ENCODE measurements at regions not wholly inside any gene's neighbourhood (a gene's known extent, or its start where the extent isn't known, plus 50 kb on each side); places are given as distances from the start of the nearest gene placed in this dataset.

- TF ChIP-seq, protein P1, sequence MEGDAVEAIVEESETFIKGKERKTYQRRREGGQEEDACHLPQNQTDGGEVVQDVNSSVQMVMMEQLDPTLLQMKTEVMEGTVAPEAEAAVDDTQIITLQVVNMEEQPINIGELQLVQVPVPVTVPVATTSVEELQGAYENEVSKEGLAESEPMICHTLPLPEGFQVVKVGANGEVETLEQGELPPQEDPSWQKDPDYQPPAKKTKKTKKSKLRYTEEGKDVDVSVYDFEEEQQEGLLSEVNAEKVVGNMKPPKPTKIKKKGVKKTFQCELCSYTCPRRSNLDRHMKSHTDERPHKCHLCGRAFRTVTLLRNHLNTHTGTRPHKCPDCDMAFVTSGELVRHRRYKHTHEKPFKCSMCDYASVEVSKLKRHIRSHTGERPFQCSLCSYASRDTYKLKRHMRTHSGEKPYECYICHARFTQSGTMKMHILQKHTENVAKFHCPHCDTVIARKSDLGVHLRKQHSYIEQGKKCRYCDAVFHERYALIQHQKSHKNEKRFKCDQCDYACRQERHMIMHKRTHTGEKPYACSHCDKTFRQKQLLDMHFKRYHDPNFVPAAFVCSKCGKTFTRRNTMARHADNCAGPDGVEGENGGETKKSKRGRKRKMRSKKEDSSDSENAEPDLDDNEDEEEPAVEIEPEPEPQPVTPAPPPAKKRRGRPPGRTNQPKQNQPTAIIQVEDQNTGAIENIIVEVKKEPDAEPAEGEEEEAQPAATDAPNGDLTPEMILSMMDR (IDR thresholded peaks at IDR 0.05; ENCODE audit: poor library complexity), result no peak
- Histone ChIP-seq H3K9me2 (replicated peaks; ENCODE audit: insufficient read depth) (no peaks in the 10 kb centered on the region), H3K4me2 (no peak overlapping the region), H3K79me2 (no peaks in the 10 kb centered on the region), H4K20me1 (ENCODE audit: insufficient read depth, poor library complexity, severe bottlenecking) (no peaks in the 10 kb centered on the region), H2AFZ (no peak overlapping the region), H3K9me3 (ENCODE audit: low read depth) (no peaks in the 10 kb centered on the region), H3K27ac (no peak overlapping the region), H3K4me3 (no peak overlapping the region), H3K4me1 (ENCODE audit: insufficient read depth) (peaks cover 16% of the 10 kb centered on the region), H3K36me3 (replicated peaks; ENCODE audit: insufficient read depth, low read depth) (no peaks in the 10 kb centered on the region), H3K27me3 (no peaks in the 10 kb centered on the region)
- DNase-seq (ENCODE audit: low spot score), result no peak
- WGBS (ENCODE audit: low lambda C conversion rate, missing lambda C conversion rate), result 86% methylated on average over 18 of the region's 18 CpGs
Measured at GRCh38 chr9:134260801-134261200, 65.5 kb upstream of the RXRA start.

- Histone ChIP-seq H3K4me2 (no peak overlapping the region), H3K27me3 (no peaks in the 10 kb centered on the region), H2AFZ (no peak overlapping the region), H3K4me3 (no peak overlapping the region), H3K4me1 (ENCODE audit: insufficient read depth) (peaks cover 16% of the 10 kb centered on the region), H3K36me3 (replicated peaks; ENCODE audit: insufficient read depth, low read depth) (no peaks in the 10 kb centered on the region), H4K20me1 (ENCODE audit: insufficient read depth, poor library complexity, severe bottlenecking) (no peaks in the 10 kb centered on the region), H3K9me2 (replicated peaks; ENCODE audit: insufficient read depth) (no peaks in the 10 kb centered on the region), H3K79me2 (no peaks in the 10 kb centered on the region), H3K27ac (no peak overlapping the region), H3K9me3 (ENCODE audit: low read depth) (no peaks in the 10 kb centered on the region)
- WGBS (ENCODE audit: low lambda C conversion rate, missing lambda C conversion rate), result 91% methylated on average over 10 of the region's 10 CpGs
- TF ChIP-seq EZH2 (IDR thresholded peaks at IDR 0.05; ENCODE audit: borderline replicate concordance) (no peak), EZH2phosphoT487 (IDR thresholded peaks at IDR 0.05; ENCODE audit: low read depth, severe bottlenecking, unreplicated experiment) (no peak)
- TF ChIP-seq, protein P1 (IDR thresholded peaks at IDR 0.05; ENCODE audit: poor library complexity), result no peak
- DNase-seq (ENCODE audit: low spot score), result no peak
Measured at GRCh38 chr9:134262035-134262434, 64.2 kb upstream of the RXRA start.

DNA sequence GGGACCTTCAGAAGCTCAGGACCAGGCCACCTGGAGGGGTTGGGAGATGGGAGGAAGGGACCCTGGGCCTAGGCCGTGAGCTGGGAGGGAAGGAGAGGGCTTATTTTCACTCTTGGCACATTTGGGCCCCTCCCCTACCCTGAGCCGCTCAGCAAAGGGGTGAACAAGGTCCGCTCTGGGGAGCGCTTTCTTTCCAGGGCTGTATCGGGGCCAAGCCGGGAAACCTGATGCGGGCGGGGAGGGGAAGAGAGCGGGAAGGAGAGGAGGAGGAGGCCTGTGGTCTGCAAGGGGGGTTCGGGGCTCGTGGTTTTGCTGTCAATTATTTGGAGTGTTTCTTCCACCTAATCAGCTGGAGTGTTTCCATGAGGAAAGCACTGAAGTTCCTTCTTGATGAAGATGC lies 62.7 kb upstream of the RXRA start:
- TF ChIP-seq, protein P1 (IDR thresholded peaks at IDR 0.05; ENCODE audit: poor library complexity), result no peak
- no peak for TF ChIP-seq EZH2phosphoT487 (IDR thresholded peaks at IDR 0.05; ENCODE audit: low read depth, severe bottlenecking, unreplicated experiment)
- no peak for TF ChIP-seq EZH2 (IDR thresholded peaks at IDR 0.05; ENCODE audit: borderline replicate concordance)
- DNase-seq (ENCODE audit: low spot score), result peak; percentile 51
- H3K4me1 ChIP-seq (ENCODE audit: insufficient read depth), result peaks cover 24% of the 10 kb centered on the region
- 43% methylated on average over 10 of the region's 11 CpGs for WGBS (ENCODE audit: low lambda C conversion rate, missing lambda C conversion rate)
- no peaks in the 10 kb centered on the region for H3K79me2 ChIP-seq
- no peak overlapping the region for H3K4me2 ChIP-seq
- no peak overlapping the region for H2AFZ ChIP-seq
- no peaks in the 10 kb centered on the region for H4K20me1 ChIP-seq (ENCODE audit: insufficient read depth, poor library complexity, severe bottlenecking)
- H3K36me3 ChIP-seq (replicated peaks; ENCODE audit: insufficient read depth, low read depth), result no peaks in the 10 kb centered on the region
- H3K9me3 ChIP-seq (ENCODE audit: low read depth), result no peaks in the 10 kb centered on the region
- no peak overlapping the region for H3K27ac ChIP-seq
- H3K27me3 ChIP-seq, result no peaks in the 10 kb centered on the region
- no peak overlapping the region for H3K4me3 ChIP-seq
- H3K9me2 ChIP-seq (replicated peaks; ENCODE audit: insufficient read depth), result no peaks in the 10 kb centered on the region

DNA sequence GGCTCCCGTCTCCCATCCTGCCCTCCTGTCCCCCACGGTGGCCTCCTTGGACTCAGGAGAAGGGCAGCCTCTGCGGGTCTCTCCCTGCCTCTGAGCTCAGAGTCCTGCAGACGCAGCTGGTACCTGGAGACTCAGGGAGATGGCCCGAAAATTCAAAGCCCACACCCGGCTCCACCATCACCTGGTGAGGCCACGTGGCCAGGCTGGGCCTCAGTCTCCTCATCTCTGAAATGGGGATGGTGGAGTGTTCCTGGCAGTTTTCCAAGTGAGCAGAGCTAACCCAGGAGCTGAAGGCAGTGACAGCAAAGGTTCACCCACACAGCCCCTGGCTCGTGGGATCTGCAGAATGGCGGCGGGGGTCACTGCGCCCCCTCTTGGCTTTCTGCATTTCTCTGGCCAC lies 62.1 kb upstream of the RXRA start:
- no peaks in the 10 kb centered on the region for H3K9me3 ChIP-seq (ENCODE audit: low read depth)
- H4K20me1 ChIP-seq (ENCODE audit: insufficient read depth, poor library complexity, severe bottlenecking), result no peaks in the 10 kb centered on the region
- H2AFZ ChIP-seq, result no peak overlapping the region
- H3K4me2 ChIP-seq, result no peak overlapping the region
- WGBS (ENCODE audit: low lambda C conversion rate, missing lambda C conversion rate), result 82% methylated on average over 11 of the region's 11 CpGs
- TF ChIP-seq, protein P1 (IDR thresholded peaks at IDR 0.05; ENCODE audit: poor library complexity), result no peak
- no peaks in the 10 kb centered on the region for H3K36me3 ChIP-seq (replicated peaks; ENCODE audit: insufficient read depth, low read depth)
- no peak for DNase-seq (ENCODE audit: low spot score)
- H3K4me1 ChIP-seq (ENCODE audit: insufficient read depth), result peaks cover 25% of the 10 kb centered on the region
- no peak overlapping the region for H3K27ac ChIP-seq
- H3K27me3 ChIP-seq, result no peaks in the 10 kb centered on the region
- H3K4me3 ChIP-seq, result no peak overlapping the region
- no peaks in the 10 kb centered on the region for H3K9me2 ChIP-seq (replicated peaks; ENCODE audit: insufficient read depth)
- H3K79me2 ChIP-seq, result no peaks in the 10 kb centered on the region

Data from hepatocyte (in vitro differentiated cells).